T-helper 2 cell treated with Interferon-gamma antibody and Interleukin-4, amounts not matched to agents 5 μg/mL and 100 μg/mL, for 36 hours (primary cell): ENCODE measurements at regions not wholly inside any gene's neighbourhood (a gene's known extent, or its start where the extent isn't known, plus 50 kb on each side); places are given as distances from the start of the nearest gene placed in this dataset.

Source experiments
- DNase-seq: peaks from one replicate; pipeline ENCODE4 v3.0.0; 2021; ENCODE audit warnings: low spot score
- H3K27ac Mint-ChIP-seq: one replicate; pipeline ENCODE4 v1.8.0; 2021; ENCODE audit warnings: mild to moderate bottlenecking, mixed read lengths
- H3K27me3 Mint-ChIP-seq: one replicate; pipeline ENCODE4 v1.8.0; 2021; ENCODE audit warnings: low read depth, mixed read lengths
- H3K36me3 Mint-ChIP-seq: one replicate; pipeline ENCODE4 v1.8.0; 2021; ENCODE audit warnings: low read depth, mixed read lengths
- H3K4me1 Mint-ChIP-seq: one replicate; pipeline ENCODE4 v1.8.0; 2021; ENCODE audit warnings: low read depth, mixed read lengths
- H3K4me3 Mint-ChIP-seq: one replicate; pipeline ENCODE4 v1.8.0; 2022; ENCODE audit warnings: mild to moderate bottlenecking, moderate library complexity, mixed read lengths
- H3K9me3 Mint-ChIP-seq: one replicate; pipeline ENCODE4 v1.8.0; 2021; ENCODE audit warnings: mixed read lengths

DNA sequence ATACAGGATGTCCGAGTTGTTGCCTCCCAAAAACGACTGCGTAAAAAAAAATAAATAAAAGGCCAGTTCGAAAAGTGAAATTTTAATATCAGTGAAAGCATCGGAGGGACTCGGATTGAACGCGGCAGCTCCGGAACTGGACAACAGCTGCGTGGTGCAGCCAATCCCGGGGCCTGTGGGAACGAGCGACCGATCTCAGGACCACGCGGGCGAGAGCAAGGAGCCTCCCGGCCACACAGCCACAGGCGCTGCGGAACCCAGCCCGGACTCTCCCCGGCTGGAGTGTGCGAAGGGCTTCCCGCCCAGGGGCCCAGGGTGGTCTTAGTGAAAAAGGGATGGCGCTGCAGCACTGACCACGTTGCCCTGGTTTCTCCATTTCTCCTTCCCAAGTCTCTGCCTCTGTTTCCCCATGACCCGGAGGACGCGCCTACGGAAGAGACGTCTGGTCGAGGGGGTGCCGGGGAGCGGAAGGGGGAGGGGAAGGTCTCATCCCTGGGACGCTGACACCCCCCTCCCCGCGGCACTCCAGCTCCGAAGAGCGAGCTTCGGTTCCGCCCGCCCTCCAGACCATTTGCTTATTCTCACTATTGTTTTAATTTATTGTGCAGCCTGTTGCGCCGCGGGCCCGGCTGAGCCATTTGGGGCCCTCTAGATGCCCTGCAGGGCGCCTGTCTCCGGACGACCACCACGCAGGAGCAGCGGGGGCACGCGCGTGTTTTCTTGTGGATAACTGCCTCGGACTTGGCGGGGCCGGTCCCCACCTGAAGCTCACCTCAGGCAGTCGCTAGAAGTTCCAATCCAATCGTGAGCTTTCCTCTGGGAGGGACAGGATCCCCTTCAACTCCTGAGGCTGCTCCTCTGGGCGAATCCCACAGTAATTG, 303.0 kb downstream of the PARP8 start:
- H3K27me3 Mint-ChIP-seq = peaks cover 73% of the 10 kb centered on the region
- no peak overlapping the region for H3K27ac Mint-ChIP-seq
- DNase-seq = no peak
- H3K4me3 Mint-ChIP-seq = peak overlapping the region; percentile 87
- H3K4me1 Mint-ChIP-seq = peaks cover 28% of the 10 kb centered on the region
- peaks cover 3% of the 10 kb centered on the region for H3K36me3 Mint-ChIP-seq
- H3K9me3 Mint-ChIP-seq = no peaks in the 10 kb centered on the region

DNA sequence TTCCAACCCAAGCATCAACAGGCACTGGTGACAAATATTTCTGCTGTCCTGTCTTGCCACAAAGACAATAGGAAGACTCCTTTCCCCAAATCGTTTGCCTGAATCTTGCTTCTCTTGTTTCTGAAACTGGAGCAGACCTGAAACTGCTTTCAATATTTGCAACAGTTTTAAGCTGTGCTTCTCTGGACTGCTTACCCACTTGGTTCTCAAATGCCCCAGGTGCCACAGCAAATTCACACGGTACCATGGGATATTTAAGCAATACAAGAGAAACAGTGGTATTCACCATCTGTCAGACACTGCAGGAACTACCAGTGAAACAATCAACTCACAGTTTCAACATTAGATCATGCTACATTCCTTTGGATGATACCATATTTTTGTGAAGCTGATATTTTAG, 309.4 kb downstream of the PARP8 start:
- H3K9me3 Mint-ChIP-seq = no peaks in the 10 kb centered on the region
- peaks cover 12% of the 10 kb centered on the region for H3K27me3 Mint-ChIP-seq
- no peaks in the 10 kb centered on the region for H3K36me3 Mint-ChIP-seq
- DNase-seq = no peak
- no peak overlapping the region for H3K27ac Mint-ChIP-seq
- no peak overlapping the region for H3K4me3 Mint-ChIP-seq
- no peaks in the 10 kb centered on the region for H3K4me1 Mint-ChIP-seq

GRCh38 chr5:50978924-50979323, 312.5 kb downstream of the PARP8 start:
- H3K27me3 Mint-ChIP-seq = peaks cover 4% of the 10 kb centered on the region
- H3K27ac Mint-ChIP-seq = no peak overlapping the region
- H3K9me3 Mint-ChIP-seq = no peaks in the 10 kb centered on the region
- no peak for DNase-seq
- no peaks in the 10 kb centered on the region for H3K36me3 Mint-ChIP-seq
- no peak overlapping the region for H3K4me3 Mint-ChIP-seq
- H3K4me1 Mint-ChIP-seq = no peaks in the 10 kb centered on the region

GRCh38 chr5:50984640-50985039, 318.2 kb downstream of the PARP8 start:
- H3K4me1 Mint-ChIP-seq = no peaks in the 10 kb centered on the region
- no peak for DNase-seq
- no peak overlapping the region for H3K4me3 Mint-ChIP-seq
- no peaks in the 10 kb centered on the region for H3K36me3 Mint-ChIP-seq
- H3K27ac Mint-ChIP-seq = no peak overlapping the region
- H3K9me3 Mint-ChIP-seq = no peaks in the 10 kb centered on the region
- H3K27me3 Mint-ChIP-seq = peaks cover 2% of the 10 kb centered on the region

GRCh38 chr5:50990296-50990924, 324.0 kb downstream of the PARP8 start:
- Mint-ChIP-seq H3K27me3 (peaks cover 2% of the 10 kb centered on the region), H3K4me1 (no peaks in the 10 kb centered on the region), H3K4me3 (no peak overlapping the region), H3K9me3 (no peaks in the 10 kb centered on the region), H3K36me3 (no peaks in the 10 kb centered on the region), H3K27ac (no peak overlapping the region)
- DNase-seq = no peak

- Mint-ChIP-seq H3K27ac (no peak overlapping the region), H3K36me3 (no peaks in the 10 kb centered on the region), H3K27me3 (no peaks in the 10 kb centered on the region), H3K4me3 (no peak overlapping the region), H3K4me1 (no peaks in the 10 kb centered on the region), H3K9me3 (no peaks in the 10 kb centered on the region)
- DNase-seq = no peak
Observed at GRCh38 chr5:50995285-50995942, 329.0 kb downstream of the PARP8 start.

DNA sequence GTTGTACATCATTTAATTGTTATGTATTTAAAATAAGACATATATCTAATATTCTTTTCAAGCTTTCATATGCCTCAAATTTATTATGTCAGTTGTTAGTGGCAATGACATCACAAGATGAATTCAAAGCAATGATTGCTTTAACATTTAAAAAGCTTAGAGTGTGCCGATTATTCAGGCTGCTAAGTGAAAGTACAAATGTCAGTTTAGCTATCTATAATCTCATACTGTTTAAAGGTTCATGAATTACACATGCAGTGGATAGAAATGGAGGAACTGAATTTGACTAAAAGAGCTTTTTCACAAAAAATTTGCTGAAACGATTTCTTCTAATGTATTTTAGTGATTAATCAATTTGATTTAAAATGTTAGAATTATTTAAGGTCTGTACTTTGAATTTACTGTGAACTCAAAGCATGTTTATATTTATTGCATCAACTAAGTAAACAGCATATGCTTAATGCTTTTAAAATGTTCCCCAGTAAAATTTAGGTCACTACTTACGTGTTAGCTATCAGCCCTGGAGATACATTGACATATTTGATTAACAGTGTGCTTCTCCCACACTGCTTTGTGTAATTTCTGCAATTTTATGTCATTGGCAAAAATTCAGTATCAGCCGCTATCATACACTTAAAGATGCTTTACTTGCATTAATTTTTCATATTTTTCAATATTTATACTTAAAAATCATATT, 334.9 kb downstream of the PARP8 start:
- Mint-ChIP-seq H3K4me1 (no peaks in the 10 kb centered on the region), H3K27me3 (no peaks in the 10 kb centered on the region), H3K4me3 (no peak overlapping the region), H3K9me3 (no peaks in the 10 kb centered on the region), H3K36me3 (no peaks in the 10 kb centered on the region), H3K27ac (no peak overlapping the region)
- DNase-seq = no peak

GRCh38 chr5:51002368-51002767, 335.9 kb downstream of the PARP8 start:
- no peaks in the 10 kb centered on the region for H3K4me1 Mint-ChIP-seq
- H3K27me3 Mint-ChIP-seq = no peaks in the 10 kb centered on the region
- H3K9me3 Mint-ChIP-seq = no peaks in the 10 kb centered on the region
- no peak overlapping the region for H3K4me3 Mint-ChIP-seq
- no peak for DNase-seq
- H3K27ac Mint-ChIP-seq = no peak overlapping the region
- no peaks in the 10 kb centered on the region for H3K36me3 Mint-ChIP-seq

GRCh38 chr5:51013036-51013435, 346.6 kb downstream of the PARP8 start:
- no peaks in the 10 kb centered on the region for H3K36me3 Mint-ChIP-seq
- H3K27me3 Mint-ChIP-seq = no peaks in the 10 kb centered on the region
- H3K4me1 Mint-ChIP-seq = no peaks in the 10 kb centered on the region
- no peak overlapping the region for H3K4me3 Mint-ChIP-seq
- no peak overlapping the region for H3K27ac Mint-ChIP-seq
- no peak for DNase-seq
- H3K9me3 Mint-ChIP-seq = no peaks in the 10 kb centered on the region

- H3K9me3 Mint-ChIP-seq = no peaks in the 10 kb centered on the region
- no peak overlapping the region for H3K27ac Mint-ChIP-seq
Observed at GRCh38 chr5:51018423-51018822, 352.0 kb downstream of the PARP8 start.

DNA sequence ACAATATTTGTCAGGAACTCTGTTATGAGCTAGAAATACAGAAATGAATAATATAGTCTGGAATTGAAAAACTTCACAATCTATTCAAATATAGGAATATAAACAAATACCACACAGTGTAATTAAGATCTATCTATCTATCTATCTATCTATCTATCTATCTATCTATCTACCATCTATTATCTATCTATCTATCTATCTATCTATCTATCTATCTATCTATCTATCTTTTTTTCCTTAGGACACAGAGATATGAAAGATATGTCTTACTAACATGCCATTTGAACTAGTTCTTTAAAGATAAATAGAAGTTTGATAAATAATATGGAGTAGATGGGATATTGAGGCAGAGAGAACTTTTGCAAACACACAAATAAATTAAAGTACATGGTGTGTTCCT, 357.8 kb downstream of the PARP8 start:
- DNase-seq = no peak
- Mint-ChIP-seq H3K27ac (no peak overlapping the region), H3K4me3 (no peak overlapping the region), H3K36me3 (no peaks in the 10 kb centered on the region), H3K27me3 (no peaks in the 10 kb centered on the region), H3K4me1 (no peaks in the 10 kb centered on the region), H3K9me3 (no peaks in the 10 kb centered on the region)

More at GRCh38 chr5:51018423-51018822, 352.0 kb downstream of the PARP8 start:
- Mint-ChIP-seq H3K36me3 (no peaks in the 10 kb centered on the region), H3K4me1 (no peaks in the 10 kb centered on the region), H3K4me3 (no peak overlapping the region), H3K27me3 (no peaks in the 10 kb centered on the region)
- DNase-seq = no peak

DNA sequence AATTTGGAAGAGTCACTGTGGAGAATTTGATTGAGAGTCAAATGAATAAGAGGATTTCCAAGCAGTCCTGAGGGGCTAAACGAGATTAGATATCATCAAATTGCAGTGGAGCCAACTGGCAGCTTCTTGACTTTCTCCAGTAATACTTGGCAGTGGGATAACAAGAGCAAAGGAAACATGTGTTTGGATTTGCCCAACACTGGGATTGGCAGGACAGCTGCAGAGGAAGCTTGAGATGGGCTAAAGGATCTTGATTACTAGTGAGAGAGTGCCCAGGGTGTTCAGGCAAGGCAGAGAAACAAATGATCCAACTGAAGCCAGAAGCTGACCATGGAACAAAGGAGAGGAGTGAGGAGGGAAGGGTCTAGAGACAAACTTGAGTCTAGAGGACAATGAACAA, 356.0 kb upstream of the ISL1 start:
- no peaks in the 10 kb centered on the region for H3K27me3 Mint-ChIP-seq
- no peaks in the 10 kb centered on the region for H3K4me1 Mint-ChIP-seq
- no peaks in the 10 kb centered on the region for H3K9me3 Mint-ChIP-seq
- no peaks in the 10 kb centered on the region for H3K36me3 Mint-ChIP-seq
- no peak for DNase-seq
- no peak overlapping the region for H3K27ac Mint-ChIP-seq
- no peak overlapping the region for H3K4me3 Mint-ChIP-seq

DNA sequence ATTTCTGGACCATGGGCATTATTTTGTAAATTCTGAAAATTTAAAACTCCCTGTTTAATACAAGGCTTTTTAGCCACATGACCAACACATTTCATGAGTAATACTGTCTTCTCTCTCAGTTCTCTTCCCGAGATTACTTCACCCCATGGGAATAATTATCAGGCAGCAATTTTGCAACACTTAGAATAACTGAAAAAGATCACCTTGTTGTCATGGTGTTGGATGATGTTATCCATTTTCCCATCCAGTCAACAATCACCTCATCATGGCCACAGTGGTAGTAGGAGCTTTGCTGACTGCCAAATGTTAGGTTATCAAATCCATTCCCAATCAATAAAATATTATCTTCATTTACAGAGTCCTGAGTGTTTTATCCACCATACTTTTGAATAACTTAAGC, 354.9 kb upstream of the ISL1 start:
- no peaks in the 10 kb centered on the region for H3K4me1 Mint-ChIP-seq

GRCh38 chr5:51033215-51033614, 350.0 kb upstream of the ISL1 start:
- no peaks in the 10 kb centered on the region for H3K36me3 Mint-ChIP-seq
- no peaks in the 10 kb centered on the region for H3K27me3 Mint-ChIP-seq
- H3K27ac Mint-ChIP-seq = no peak overlapping the region
- no peaks in the 10 kb centered on the region for H3K4me1 Mint-ChIP-seq
- no peak for DNase-seq
- no peak overlapping the region for H3K4me3 Mint-ChIP-seq
- H3K9me3 Mint-ChIP-seq = no peaks in the 10 kb centered on the region

More for the DNA sequence above, 354.9 kb upstream of the ISL1 start:
- DNase-seq = no peak
- Mint-ChIP-seq H3K4me3 (no peak overlapping the region), H3K9me3 (no peaks in the 10 kb centered on the region), H3K36me3 (no peaks in the 10 kb centered on the region), H3K27me3 (no peaks in the 10 kb centered on the region), H3K27ac (no peak overlapping the region)
